Stimulated activated CD4-positive, alpha-beta T cell treated with anti-CD3 and anti-CD28 coated beads, Interleukin-1b, Interleukin-23, amount 100 ng/mL, for 48 hours (primary cell): ENCODE measurements at regions not wholly inside any gene's neighbourhood (a gene's known extent, or its start where the extent isn't known, plus 50 kb on each side); places are given as distances from the start of the nearest gene placed in this dataset.

Experiments
- DNase-seq: peaks from one replicate; pipeline ENCODE4 v3.0.0-alpha.2; 2020

DNA sequence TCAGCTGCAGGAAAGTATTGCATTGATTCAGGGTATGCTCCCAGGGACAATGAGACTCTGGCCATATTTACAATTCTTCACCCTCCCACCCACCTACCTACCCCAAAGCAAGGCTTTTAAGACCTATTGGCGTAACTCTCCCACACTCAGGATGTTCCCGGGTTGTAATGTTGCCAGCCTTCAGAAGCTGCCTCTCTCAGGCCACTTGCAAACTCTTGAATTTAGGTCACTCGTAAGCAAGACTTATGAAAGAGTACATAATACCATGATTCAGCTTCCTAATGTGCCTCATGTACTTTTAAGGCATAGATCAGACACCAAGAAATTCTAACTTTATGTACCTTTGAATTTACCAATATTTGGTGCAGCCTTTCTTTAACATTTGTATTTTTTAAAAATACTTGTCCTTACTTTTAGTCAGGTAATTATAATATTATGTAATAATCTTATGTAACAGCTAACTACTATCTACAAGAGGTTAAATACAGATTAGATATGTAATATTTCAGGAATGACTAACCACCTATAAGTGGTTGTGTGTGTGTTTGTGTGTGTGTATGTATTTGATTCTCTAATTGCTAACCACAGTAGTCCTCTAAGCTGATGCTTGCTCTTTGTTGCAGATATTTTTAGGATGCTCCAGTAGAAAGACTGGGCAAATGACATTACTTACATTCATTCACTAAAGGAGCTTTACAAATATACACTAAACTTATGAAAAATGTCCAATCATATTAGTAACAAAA lies 630.5 kb upstream of the MEF2C start:
- no peak for DNase-seq

DNA sequence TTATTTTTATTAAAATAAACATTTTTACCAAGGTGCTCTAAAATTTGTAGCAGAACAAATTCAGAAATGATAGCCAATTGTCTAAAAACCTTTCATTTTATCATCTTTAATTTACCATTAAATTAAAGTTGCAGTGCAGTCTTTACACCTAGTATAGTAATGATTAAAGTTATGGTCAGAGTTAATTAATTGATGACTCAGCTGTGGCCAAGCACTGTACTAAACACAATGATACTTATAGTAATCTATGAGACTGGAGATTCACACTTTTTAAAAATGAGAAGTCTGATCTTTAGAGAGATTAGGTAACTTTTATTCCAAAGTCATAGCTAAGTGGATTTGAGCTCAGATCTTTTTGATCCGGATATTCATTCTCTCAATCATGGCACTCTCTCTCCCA lies 621.1 kb upstream of the MEF2C start:
- DNase-seq = no peak

DNA sequence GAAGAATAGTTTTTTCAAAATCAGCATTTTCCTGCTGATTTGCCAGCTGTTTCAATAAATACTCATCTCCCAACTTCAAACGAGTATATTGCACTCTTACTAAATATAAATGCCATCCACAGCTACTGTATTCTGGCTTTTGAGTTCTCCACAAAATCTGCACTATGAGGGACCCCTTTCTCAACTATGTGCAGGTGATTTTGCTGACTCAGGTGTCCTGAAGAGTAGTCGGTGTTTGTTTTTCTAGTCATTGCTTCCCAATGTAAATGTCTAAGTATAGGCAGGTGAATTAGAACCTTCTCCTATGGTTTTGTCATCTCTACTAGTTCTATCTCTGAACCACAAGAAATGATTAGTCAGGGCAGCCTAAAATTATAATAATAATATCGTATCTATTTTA lies 616.8 kb upstream of the MEF2C start:
- no peak for DNase-seq

DNA sequence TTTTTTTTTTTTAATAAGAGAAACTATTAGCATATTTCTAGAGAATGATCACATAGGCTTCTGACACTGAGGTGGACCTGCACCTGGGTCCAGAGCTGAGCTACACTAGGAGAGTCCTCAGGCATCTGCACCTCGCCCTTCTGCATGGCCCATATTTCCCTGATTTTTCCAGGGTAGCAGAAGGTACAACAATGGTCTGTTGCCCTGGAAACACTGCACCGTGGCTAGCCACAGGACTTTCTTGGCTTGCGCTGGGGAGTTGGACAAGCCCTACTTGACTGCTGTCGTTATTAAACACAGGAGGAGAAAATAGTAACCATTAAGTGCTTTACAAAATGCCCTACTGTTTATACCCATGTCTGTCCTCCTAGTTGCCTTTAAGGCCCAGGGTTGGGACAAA lies 615.7 kb upstream of the MEF2C start:
- no peak for DNase-seq

DNA sequence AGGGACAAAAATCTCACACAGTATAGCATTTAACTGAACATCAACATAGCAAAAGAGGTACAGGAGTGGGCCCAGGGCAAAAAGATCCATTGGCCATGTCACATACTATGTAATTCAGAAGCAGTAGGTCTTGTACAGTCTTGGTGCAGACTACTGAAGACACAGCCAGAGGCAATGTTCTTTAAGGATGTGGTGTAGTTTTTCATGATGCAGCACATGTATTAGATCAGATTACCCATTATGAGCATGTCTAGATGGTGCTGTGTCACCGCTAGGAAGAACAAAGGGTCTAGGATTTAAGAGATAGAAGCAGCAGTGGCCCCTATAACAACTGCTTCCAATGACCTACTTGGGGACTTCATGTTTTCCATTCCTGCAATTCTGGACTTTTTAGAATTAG lies 610.4 kb upstream of the MEF2C start:
- no peak for DNase-seq

DNA sequence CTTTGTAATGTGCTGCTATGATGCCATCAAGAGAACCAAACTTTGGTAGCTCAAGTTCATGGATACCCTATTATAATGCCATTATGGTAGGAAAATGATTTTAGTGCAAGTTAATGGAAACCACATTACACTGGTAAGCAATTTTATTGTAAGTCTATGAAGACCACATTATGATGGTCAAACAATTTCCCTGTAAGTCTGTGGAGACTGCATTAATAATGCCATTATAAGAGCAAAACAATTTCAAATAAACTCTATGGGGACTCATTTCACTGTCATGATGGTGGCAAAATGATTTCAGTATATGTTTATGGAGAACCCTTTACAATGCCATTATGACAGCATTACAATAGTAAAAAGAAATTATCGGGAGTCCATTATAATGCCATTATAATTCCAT lies 602.0 kb upstream of the MEF2C start:
- DNase-seq = no peak

DNA sequence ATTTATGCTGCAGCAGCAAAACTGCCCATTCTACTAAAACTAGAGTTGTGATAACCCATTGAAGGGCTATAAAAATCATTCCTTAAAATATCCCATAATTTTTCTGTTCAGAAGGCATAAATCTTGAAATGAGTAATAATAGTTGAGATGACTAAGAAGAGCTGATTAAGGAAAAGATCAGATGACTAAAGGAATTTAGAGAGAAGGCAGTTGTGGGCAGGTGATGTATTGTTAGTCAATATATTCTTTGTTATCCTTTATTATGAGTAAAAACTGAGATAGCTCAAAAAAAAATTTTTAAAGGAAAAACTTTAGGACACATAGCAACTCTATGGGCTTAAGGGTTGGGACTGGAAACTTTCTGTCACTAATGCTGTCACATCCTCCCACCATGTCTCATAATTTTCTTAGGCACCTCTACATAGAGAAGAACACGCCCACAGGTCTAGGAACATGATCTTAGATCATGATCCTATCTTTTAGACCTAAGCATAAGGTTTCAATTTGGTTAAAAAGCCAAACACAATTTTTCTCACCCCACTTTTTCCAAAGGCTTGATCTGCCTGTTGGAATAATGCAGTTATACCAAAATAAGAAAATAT lies 597.5 kb upstream of the MEF2C start:
- no peak for DNase-seq

DNA sequence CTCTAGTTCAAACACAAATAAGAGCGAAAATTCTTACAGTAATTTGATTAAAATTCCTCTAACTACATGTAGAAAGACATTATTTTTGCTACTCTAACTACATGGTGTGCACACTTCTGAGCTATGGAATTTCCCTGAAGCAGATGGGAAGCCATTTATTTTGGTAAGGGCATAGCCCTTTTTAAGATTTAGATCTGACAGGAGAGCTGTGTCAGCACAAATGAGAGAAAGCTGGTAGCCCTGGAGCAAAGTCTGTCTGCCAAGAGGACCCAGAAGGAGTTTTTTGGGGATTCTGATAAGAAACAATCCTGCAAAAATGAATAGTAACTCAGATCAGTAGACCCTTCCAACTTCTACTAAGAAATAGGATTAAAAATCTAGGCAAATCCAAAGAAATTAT lies 595.9 kb upstream of the MEF2C start:
- no peak for DNase-seq

DNA sequence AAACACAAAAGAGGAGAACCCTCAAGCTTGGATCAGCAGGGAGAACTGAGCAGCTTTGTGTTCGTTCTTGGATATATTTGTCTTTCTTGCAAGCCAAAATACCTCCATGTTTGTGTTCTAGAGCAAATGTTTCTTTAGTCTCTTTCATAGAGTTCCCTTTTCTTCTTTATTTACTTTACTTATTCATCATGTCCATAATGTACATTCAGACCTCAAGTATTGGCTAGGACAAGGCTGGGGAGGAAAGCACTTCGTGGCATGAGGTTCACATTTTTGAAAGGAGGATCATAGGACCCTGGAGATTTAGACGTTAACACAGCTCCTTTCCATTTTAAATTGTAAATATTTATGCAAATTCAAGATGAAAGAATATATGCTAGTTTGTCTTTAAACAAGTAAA lies 590.2 kb upstream of the MEF2C start:
- DNase-seq = no peak

DNA sequence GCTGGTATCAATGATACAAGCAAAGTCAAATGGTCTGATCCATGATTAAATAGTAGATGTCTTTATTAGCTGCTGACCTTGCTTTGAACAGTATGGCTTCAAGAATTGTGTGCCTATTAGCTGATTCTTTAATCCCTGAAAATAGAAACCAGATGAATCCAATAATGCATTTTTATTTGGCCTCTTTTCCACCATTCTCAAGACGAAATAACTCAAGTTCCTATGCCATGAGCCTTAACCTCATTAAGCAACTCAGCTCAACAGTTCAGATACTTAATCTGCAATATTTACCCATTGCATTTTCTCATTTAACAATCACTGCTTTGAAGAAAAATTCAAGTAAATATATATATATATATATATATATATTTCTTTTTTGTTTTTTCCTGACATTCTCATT lies 588.6 kb upstream of the MEF2C start:
- no peak for DNase-seq

DNA sequence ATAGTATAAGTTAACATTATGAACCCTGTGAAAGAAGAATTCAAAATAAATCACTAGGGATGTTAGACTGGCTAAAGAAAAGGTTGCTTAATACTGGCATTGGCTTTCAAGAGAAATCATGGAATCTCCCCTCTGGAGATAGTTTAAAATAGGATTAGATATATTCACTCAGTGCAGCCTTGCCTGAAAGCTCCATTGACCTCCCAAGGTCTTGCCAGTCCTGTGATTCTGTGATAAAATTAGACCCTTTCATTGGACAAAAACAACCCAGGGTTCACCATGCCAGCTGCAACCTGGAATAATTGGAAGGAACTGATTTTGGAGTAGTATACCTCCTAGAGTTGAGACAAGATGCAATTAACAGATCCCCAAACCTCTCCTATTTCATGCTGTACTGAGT lies 588.1 kb upstream of the MEF2C start:
- DNase-seq = no peak

DNA sequence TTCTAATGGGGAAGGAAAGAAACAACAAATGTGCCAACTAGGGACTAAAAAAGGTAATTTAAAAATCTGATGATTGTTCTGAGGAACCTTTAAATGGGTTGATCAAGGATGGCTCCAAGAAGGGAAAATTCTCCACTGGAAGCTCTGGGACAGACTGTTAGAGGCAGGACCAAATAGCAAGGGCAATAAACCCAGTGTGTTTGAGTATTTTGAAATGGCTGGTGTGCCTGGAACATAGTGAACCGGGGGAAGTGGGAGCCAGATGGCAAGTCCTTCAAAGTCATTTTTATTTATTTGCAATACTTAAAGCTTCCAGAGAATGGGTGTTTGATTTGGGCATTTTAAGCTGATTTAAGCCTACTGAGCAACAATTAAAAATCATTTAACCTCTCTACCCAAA lies 587.7 kb upstream of the MEF2C start:
- no peak for DNase-seq

DNA sequence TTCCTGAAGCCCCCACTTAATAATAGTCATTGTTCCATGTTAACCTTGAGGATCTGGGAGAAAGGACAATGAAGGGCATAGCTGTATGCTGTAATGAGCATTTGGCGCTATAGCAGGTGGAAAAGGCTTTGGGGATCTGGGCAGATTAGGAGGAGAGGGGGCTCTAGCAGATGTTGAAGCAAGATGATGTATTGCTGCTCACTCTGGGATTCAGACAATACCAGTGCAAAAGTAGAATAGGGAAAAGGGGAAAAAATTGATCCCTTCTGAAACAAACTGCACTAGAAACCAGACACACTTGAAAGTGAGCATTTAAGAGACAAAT lies 575.3 kb upstream of the MEF2C start:
- DNase-seq = no peak

DNA sequence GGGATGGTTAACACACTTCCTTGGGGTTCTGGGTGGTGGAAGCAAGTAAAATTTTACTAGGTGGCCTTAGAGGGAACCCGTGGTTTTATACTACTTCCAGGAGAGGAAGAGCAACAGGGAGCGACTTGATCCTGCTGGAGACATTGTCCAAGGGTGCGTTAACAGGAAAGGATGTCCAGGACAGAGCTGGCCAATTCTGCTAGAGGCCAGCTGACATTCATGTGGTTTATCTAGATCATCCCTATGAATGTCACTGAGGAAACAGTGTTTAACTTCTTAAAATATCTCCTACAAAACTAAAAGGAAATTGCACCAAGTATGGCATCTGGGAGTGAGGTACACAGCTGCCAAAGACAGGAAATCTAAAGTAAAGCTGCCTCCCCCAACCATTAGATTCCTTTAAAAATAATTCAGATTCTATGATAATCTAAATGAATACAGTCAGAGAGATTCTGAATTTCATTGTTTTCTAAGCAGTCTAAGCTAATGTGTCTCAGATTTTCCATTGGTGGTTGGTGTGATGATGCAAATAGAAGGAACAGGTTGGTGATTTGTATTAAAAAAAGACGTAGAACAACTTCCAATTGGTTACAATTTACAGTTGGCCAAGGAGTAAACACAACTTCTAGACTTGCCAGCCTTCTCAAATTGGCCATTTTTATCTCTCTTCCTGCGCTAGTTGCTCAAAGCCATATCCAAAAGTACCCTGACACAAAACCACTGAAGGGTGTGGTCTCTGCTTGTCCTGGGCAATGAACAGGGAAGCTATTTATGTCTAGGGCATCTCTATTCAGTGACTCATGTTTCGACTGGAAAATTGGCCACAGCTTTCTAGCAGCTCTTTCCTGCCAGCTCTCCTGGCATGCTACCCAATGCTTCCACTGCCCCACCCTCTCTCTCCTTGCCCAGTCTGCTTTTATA lies 574.7 kb upstream of the MEF2C start:
- no peak for DNase-seq

DNA sequence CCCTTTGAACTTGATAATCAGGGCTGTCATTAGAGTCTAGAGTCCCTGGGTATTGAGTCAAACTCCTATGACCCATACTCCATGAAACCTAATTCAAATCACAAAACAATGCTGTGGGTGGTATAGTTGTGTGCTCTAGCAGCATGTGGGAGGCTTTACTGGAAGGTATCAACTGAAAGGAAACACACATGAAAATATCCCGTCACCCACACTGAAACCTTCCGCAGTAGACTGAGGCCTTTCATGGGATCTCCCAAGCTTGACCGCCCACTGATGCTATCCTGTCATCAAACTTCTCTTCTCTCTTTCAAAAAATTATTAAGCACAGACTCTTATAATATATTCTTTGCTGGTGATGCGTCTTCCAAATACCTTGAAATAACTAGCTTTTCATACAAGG lies 569.1 kb upstream of the MEF2C start:
- DNase-seq = no peak

DNA sequence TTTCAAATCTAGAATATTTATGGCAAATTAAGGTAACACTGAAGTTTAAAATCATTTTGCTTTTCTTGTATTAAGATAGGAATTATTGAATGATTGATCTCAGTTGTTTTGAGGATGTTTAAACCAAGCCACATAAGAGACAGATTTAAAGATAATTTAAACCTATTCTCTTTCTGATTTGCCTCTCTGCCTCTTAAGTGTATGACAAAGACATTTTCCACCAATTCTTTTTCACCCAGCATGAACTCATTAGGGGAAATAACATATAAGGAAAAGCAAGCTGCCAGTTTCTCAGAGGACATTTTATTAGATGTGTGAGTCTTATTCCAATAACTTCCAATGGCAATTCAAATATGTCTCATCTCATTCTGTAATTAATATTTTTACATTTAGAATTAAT lies 568.3 kb upstream of the MEF2C start:
- DNase-seq = no peak

DNA sequence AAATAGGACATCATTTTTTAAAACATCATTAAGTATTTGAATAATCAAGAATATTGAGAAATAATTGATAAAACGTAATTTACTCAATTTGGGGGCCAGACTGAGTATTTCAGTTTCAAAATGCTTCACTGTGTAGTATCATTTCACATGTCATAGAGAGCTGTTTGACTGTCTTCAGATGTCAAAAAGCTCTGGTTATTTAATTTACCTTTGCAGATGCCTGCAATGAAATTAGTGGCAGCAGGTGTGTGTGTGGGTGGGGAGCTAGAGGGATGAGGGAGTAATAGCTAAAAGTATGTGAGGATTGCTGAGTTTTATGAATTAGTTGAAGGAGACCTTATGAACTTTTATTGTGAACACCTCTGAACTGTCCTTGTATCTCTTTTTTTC lies 567.2 kb upstream of the MEF2C start:
- DNase-seq = no peak

DNA sequence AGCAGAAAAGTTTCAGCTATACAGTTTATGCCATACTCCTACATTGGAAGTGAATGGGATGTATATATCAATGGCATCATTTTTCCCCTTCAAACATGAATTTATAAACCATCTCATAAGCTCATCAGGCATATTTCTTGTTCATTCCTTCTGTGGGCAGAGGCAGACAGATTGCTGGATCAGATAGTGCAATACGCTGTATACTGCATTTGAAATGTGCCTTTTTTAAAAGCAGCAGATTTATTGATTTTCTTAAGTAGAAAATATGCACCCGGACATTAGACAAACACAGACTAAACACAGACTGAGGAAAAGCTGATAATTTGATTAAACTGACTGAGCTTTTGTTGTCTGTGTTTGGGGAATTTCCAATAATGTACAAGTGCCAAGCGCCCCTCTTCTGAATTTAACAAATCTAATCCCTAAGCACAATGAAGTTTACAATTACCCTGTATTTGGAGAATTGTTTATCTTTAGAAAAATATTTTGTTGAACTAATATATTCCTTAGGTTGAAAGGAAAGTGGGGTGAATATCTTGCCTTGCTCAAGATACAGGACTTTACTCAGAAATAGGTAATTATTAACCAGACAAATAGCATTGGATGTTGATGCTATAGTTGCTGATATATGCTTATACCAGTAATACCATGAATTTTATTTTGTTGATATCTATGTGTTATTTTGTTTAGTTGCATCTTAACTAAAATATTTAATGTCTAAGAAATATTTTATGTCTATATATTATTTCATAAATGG lies 566.6 kb upstream of the MEF2C start:
- no peak for DNase-seq

DNA sequence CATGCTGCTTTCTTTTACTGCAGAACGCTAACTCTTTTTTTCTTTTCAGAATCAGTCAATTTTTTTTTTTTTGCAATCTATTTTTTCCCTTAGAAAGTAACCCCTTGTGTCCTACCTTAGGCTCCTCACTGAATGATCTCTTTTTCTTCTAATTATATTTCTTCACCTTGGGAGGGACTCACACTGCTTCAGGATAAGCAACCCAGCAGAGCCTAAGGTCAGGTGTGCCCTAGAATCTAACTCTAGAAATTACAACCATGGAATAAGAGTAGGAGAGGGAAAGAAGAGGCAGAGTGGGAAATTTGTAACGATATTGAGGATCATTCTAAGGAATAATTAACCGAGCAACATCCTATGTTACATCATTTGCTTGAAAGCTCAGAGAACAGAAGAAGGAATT lies 564.0 kb upstream of the MEF2C start:
- DNase-seq = no peak

DNA sequence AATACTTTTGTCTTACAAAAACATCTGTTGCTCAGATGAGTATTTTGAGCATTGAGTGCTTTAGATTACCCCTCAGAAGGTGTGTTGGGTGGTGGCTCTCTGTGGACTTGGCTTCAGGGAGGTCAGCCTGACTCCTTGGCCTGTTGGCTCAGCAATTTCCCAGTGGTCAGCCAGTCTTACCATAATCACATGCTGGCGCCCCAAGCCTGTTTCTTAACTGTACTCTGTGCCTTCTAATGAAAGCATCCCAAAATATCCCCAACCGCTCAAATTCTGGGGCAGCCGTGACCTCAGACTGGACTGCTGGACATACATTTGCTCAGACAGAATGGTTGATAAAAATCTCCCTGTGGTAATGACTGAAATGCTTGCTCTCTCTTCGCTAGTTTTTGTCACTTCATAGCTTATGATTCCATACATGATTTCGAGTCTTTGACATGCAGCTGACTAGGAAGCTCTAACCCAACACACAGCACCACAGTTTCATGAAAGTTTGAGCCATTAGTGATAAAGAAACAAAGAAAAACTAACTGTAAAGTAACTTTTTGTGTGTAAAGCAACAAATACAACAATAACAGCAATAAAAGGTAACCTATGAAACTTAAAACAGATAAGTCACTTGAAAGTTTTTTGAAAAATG lies 562.2 kb upstream of the MEF2C start:
- no peak for DNase-seq

DNA sequence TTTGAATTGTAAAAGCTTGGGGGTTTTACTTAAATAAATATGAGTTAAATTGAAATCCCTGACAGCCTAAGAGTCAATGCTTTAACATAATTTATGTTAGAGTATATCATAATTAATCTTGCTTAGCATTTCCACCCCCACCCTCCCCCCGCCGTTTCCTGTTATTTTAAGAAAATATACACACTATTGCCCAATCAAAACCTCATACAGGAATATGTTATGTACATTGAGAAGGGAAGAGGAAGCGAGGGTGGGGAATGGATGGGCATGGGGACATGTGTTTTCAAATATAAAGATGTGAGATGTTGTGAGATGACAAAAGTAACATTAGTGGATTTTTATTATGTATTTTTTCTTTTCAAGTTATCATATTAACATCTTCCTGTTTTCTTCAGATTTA lies 561.1 kb upstream of the MEF2C start:
- no peak for DNase-seq

DNA sequence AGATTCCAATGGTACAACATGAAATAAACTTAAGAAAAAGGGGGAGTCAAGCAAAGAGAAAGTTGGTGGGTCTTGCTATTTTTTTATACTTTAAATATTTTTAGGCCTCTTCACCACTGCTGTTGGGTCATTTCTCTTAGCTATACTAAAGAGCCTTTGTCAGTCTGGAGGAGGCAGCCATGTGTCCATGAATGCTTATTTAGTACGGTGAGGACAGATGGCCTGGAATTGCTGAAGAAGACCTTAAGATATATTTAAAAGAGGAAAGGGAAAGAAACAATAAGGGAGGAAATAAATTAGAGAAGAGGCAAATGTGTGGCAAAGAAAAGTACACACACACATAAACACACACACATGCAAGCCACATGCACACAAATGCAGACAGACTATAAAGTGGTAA lies 560.5 kb upstream of the MEF2C start:
- no peak for DNase-seq

DNA sequence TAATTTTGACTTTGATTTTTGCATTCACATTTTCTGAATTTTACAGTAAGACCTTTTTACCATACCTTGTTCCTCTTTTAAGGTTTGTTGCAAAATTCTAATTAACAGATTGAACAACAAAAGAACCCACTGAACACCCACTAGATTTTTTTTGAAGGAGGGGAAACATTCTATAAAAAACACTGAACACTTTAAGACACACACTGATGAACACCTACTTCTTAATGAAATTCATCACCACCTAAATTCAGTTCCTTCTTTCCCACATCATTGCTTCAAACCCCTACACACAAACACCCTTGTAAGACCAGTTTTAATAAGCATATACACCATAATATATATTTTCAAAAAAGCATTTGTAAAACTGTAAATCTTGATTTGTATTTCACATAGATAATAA lies 559.0 kb upstream of the MEF2C start:
- DNase-seq = no peak
